ENCODE measurements at regions not wholly inside any gene's neighbourhood (a gene's known extent, or its start where the extent isn't known, plus 50 kb on each side); places are given as distances from the start of the nearest gene placed in this dataset.

DNA sequence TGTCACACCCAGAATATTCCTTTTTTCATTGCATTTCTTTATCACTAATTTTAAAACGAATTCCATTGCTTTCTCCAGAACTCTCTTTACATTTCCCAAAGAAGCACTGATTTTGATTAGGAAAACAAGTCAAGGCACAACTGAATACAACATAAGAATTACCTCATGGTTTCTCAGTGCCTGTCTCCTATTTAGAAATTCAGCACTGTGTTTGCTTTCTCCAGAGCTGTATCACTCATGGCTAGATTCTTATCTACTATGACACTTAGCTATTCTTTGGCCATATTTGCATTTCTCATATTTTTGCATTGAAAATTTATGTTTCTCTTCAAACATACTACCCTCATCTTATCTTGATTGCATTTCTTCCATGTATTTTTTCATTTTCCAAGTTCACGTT is 1402.0 kb downstream of the MRPL39 start:
- DNase-seq, result no peak
- Histone ChIP-seq H3K4me3 (ENCODE audit: low read depth, low read length) (no peak overlapping the region), H3K9me3 (no peaks in the 10 kb centered on the region), H3K36me3 (no peaks in the 10 kb centered on the region), H3K4me1 (peaks cover 8% of the 10 kb centered on the region), H3K27me3 (no peaks in the 10 kb centered on the region)
- TF ChIP-seq, protein P1, sequence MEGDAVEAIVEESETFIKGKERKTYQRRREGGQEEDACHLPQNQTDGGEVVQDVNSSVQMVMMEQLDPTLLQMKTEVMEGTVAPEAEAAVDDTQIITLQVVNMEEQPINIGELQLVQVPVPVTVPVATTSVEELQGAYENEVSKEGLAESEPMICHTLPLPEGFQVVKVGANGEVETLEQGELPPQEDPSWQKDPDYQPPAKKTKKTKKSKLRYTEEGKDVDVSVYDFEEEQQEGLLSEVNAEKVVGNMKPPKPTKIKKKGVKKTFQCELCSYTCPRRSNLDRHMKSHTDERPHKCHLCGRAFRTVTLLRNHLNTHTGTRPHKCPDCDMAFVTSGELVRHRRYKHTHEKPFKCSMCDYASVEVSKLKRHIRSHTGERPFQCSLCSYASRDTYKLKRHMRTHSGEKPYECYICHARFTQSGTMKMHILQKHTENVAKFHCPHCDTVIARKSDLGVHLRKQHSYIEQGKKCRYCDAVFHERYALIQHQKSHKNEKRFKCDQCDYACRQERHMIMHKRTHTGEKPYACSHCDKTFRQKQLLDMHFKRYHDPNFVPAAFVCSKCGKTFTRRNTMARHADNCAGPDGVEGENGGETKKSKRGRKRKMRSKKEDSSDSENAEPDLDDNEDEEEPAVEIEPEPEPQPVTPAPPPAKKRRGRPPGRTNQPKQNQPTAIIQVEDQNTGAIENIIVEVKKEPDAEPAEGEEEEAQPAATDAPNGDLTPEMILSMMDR (IDR thresholded peaks at IDR 0.05; ENCODE audit: low read depth, low read length), result no peak

DNA sequence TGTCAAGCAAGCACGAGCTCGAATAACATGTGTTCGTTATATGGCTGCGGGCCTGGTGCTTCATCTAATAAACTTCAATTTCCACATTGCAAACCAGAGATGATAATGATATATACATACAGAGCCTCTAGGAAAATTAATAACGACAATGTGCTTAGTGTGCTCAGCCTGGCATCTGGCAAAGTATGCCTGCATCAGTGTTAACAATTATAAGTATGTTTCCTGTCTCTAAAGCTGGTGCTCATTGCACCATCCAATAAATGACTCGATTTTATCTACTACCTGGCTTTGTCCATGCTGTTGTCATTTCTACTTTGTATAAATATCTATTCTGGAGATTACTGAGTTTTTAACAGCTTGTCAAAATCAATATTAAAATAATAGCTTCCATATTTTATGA is 1402.6 kb downstream of the MRPL39 start:
- Histone ChIP-seq H3K4me3 (ENCODE audit: low read depth, low read length) (no peak overlapping the region), H3K4me1 (peaks cover 8% of the 10 kb centered on the region), H3K9me3 (no peaks in the 10 kb centered on the region), H3K27me3 (no peaks in the 10 kb centered on the region), H3K36me3 (no peaks in the 10 kb centered on the region)
- TF ChIP-seq, protein P1 (IDR thresholded peaks at IDR 0.05; ENCODE audit: low read depth, low read length), result no peak
- DNase-seq, result peak; percentile 73

DNA sequence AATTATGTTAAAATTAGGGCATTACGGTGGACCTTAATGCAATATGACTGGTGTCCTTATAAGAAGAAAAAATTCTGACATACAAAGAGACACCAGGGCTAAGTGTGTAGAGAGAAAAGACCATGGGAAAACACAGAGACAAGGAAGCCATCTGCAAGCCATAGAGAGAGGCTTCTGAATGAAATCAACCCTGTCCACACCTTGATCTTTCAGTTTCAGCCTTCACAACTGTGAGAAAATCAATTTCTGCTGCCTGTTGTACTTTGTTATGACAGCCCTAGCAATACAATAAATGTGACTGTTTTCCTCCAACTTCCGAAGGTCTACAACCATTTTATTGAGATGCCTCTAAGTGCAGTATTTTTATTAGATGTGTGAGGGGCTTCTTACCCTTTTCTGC is 1407.2 kb downstream of the MRPL39 start:
- Histone ChIP-seq H3K4me3 (ENCODE audit: low read depth, low read length) (no peak overlapping the region), H3K27me3 (no peaks in the 10 kb centered on the region), H3K4me1 (peaks cover 2% of the 10 kb centered on the region), H3K9me3 (no peaks in the 10 kb centered on the region), H3K36me3 (no peaks in the 10 kb centered on the region)
- TF ChIP-seq, protein P1 (IDR thresholded peaks at IDR 0.05; ENCODE audit: low read depth, low read length), result no peak
- DNase-seq, result no peak

DNA sequence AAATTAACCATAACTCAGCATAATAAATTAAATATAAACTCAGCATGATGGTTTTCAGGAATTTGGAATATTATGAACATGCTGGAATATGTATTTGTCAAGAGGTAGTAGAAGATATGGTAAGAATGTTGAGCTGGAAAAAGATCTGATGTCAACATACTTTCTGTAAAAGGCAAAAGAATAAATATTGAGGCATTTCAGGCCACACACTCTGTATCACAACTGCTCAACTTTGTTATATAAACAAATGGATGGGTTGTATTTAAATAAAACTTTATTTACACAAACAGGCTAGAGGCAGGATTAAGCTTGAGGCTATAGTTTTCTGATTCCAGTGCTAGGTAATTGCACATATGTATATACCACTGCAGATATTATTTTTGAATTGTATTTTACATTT is 1409.4 kb downstream of the MRPL39 start:
- no peak for DNase-seq
- H3K27me3 ChIP-seq, result no peaks in the 10 kb centered on the region
- H3K9me3 ChIP-seq, result no peaks in the 10 kb centered on the region
- H3K4me3 ChIP-seq (ENCODE audit: low read depth, low read length), result no peak overlapping the region
- TF ChIP-seq, protein P1 (IDR thresholded peaks at IDR 0.05; ENCODE audit: low read depth, low read length), result no peak
- H3K4me1 ChIP-seq, result no peaks in the 10 kb centered on the region; the same call in 1 of the 2 replicates
- H3K36me3 ChIP-seq, result no peaks in the 10 kb centered on the region

DNA sequence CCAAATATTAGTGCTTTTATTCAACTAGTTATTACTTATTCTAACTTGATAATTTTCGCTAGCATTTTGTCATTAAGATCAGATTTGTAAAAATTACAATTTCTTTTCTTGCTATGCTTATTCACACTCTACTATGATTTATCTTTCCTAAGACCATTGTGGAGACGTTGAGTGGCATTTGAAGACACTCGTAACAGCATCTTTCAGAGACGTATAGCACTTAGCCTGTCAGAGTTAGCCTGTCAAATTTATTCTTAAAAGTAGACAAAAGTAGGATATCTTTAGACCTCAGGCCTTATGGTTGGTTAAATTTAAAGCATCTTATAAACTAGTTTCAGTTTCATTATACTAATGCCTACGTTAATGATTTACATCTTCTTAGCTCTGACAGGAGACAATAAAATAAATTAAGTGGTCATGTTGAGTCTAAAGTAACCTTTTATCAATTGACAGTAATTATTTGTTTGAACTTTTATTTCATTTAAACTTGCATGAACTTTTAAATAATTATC is 1410.1 kb downstream of the MRPL39 start:
- DNase-seq, result no peak
- TF ChIP-seq, protein P1 (IDR thresholded peaks at IDR 0.05; ENCODE audit: low read depth, low read length), result no peak
- no peaks in the 10 kb centered on the region for H3K9me3 ChIP-seq
- H3K4me1 ChIP-seq, result no peaks in the 10 kb centered on the region
- H3K27me3 ChIP-seq, result no peaks in the 10 kb centered on the region
- no peaks in the 10 kb centered on the region for H3K36me3 ChIP-seq
- H3K4me3 ChIP-seq (ENCODE audit: low read depth, low read length), result no peak overlapping the region

DNA sequence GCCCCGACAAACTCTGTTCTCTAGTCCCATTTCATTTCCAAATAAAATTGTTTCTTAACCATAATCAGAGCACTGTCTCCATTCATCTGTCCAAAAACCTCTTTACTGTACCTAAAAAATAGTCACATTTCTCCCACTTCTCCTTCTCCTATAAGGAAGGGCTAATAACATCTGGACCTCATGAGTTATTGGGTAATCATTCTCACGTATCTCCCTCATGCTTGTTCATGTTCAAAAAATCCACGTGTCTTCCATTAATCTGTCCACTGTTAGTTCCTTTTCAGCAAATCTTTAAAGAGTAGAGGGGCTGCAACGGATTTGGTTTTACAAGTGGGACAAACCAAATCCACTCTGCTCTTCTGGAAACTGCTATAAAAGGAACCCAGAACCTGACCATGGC is 1418.8 kb downstream of the MRPL39 start:
- no peaks in the 10 kb centered on the region for H3K4me1 ChIP-seq
- TF ChIP-seq, protein P1 (IDR thresholded peaks at IDR 0.05; ENCODE audit: low read depth, low read length), result no peak

More for the DNA sequence above, 1418.8 kb downstream of the MRPL39 start:
- no peaks in the 10 kb centered on the region for H3K27me3 ChIP-seq
- H3K9me3 ChIP-seq, result no peaks in the 10 kb centered on the region
- no peak for DNase-seq
- H3K4me3 ChIP-seq (ENCODE audit: low read depth, low read length), result no peak overlapping the region
- no peaks in the 10 kb centered on the region for H3K36me3 ChIP-seq
